GM06990 (cell line): ENCODE measurements at regions not wholly inside any gene's neighbourhood (a gene's known extent, or its start where the extent isn't known, plus 50 kb on each side); places are given as distances from the start of the nearest gene placed in this dataset.

Experiments used
- DNase-seq: peaks from one replicate; pipeline ENCODE4 v3.0.0-alpha.2; 2011; ENCODE audit not compliant: insufficient read length; ENCODE audit errors: extremely low read depth
- H3K27me3 ChIP-seq: replicated peaks from 2 replicates; pipeline ENCODE4 v1.6.0; 2011; ENCODE audit warnings: low read length; ENCODE audit not compliant: control insufficient read depth, insufficient read depth
- H3K36me3 ChIP-seq: 2 replicates; pipeline ENCODE4 v1.5.1; 2011; ENCODE audit warnings: low read length; ENCODE audit not compliant: control insufficient read depth, insufficient read depth
- H3K4me3 ChIP-seq: replicated peaks from 2 replicates; pipeline ENCODE4 v1.5.1; 2011; ENCODE audit warnings: low read depth, mild to moderate bottlenecking, control low read depth, low read length
- TF ChIP-seq, protein P1 (sequence below): IDR thresholded peaks from 2 replicates; pipeline ENCODE4 v1.5.1; 2011; ENCODE audit warnings: low read length, control low read depth, mild to moderate bottlenecking, inconsistent platforms; ENCODE audit not compliant: insufficient read depth, poor library complexity, severe bottlenecking

DNA sequence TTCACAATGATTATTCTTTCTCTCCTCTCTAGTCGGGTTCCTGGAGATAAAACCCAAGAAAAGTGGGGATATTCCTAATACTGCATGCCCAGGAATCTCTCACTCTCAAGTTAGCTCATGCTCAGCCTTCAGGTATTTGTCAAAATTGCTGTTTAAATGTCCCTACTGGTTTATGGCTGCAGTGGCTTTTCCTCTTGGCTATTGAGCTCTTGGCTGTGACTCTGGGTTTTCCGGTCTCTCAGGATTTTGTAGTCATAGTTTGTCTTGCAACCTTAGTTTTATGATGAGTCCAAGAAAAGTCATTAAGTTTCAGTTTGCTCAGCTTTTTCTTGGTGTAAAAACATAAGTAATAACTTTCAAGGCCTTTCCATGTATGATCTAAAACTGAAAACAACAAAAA, 820.7 kb upstream of the HS6ST1 start:
- Histone ChIP-seq H3K4me3 (no peak overlapping the region), H3K27me3 (no peaks in the 10 kb centered on the region), H3K36me3 (no peaks in the 10 kb centered on the region)
- TF ChIP-seq, protein P1, sequence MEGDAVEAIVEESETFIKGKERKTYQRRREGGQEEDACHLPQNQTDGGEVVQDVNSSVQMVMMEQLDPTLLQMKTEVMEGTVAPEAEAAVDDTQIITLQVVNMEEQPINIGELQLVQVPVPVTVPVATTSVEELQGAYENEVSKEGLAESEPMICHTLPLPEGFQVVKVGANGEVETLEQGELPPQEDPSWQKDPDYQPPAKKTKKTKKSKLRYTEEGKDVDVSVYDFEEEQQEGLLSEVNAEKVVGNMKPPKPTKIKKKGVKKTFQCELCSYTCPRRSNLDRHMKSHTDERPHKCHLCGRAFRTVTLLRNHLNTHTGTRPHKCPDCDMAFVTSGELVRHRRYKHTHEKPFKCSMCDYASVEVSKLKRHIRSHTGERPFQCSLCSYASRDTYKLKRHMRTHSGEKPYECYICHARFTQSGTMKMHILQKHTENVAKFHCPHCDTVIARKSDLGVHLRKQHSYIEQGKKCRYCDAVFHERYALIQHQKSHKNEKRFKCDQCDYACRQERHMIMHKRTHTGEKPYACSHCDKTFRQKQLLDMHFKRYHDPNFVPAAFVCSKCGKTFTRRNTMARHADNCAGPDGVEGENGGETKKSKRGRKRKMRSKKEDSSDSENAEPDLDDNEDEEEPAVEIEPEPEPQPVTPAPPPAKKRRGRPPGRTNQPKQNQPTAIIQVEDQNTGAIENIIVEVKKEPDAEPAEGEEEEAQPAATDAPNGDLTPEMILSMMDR: no peak
- DNase-seq: no peak

DNA sequence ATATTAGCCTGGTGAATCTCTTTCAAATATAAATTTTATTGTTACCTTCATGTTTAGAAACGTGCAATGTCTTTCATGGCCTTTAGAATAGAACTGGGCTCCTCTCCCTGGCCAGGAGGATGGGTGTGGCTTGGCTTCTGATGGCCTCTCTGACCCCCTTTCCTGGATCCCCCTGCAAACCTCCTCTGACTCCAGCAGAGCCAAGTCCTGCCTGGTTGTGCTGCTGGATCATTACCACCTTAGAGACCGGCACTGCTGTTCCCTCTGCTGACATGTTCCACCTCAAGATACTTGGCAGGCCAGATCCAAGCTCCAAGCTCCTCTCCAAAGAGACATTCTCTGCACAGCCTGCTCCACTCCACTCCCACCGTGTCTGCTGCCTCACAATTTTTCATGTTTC, 823.8 kb upstream of the HS6ST1 start:
- no peak for DNase-seq
- H3K4me3 ChIP-seq: no peak overlapping the region
- H3K36me3 ChIP-seq: no peaks in the 10 kb centered on the region
- H3K27me3 ChIP-seq: no peaks in the 10 kb centered on the region
- TF ChIP-seq, protein P1: no peak

DNA sequence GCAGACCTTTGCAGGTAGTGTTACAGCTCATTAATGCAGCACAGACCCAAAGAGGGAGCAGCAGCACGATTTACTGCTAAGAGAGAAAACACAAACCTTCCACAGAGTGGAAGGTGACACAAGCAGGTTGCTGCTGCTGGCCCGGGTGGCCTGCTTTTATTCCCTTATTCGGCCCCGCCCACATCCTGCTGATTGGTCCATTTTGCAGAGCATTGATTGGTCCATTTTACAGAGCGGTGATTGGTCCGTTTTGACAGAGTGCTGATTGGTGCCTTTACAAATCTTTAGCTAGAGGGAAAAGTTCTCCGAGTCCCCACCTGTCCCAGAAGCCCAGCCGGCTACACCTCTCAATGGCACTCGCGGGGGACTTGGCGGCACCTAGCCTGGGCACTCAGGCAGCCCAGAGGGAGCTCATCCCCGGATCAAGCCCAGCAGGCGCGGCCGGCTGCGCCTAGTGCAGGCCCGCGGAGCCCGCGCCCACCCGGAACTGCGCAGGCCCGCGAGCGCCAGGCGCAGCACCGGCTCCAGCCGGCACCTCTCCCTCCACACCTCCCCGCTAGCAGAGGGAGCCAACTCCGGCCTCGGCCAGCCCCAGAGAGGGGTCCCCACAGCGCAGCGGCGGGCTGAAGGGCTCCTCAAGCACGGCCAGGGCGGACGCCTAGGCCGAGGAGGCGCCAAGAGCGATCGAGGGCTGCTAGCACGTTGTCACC, 825.6 kb upstream of the HS6ST1 start:
- DNase-seq: no peak
- TF ChIP-seq, protein P1: no peak
- Histone ChIP-seq H3K4me3 (no peak overlapping the region), H3K27me3 (no peaks in the 10 kb centered on the region), H3K36me3 (no peaks in the 10 kb centered on the region)

- TF ChIP-seq, protein P1: no peak
- no peak overlapping the region for H3K4me3 ChIP-seq
- H3K27me3 ChIP-seq: no peaks in the 10 kb centered on the region
- H3K36me3 ChIP-seq: no peaks in the 10 kb centered on the region
- DNase-seq: no peak
These were observed 827.0 kb upstream of the RAB6C start for GRCh38 chr2:129152514-129152913.

DNA sequence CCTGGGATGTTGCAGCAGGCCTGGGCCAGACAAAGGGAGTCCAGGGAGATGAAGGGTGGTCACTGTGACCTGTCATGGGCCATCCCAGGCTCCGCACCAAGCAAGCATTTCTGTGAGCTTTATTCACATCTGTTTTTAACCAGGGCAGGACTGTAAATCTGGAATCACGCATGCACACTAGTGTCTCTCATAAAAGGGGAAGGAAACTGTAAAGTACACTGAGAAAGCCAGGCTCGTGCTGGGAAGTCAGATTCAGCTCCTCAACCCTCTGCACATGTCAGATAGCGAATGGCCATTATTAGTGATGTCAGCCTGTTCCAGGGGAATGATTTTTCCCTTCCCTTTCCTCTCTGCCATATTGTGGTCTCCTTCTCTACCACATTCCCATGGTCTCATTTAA, 818.6 kb upstream of the RAB6C start:
- TF ChIP-seq, protein P1: no peak
- Histone ChIP-seq H3K36me3 (no peaks in the 10 kb centered on the region), H3K27me3 (no peaks in the 10 kb centered on the region)

More for the DNA sequence above, 818.6 kb upstream of the RAB6C start:
- no peak for DNase-seq
- no peak overlapping the region for H3K4me3 ChIP-seq
